ENCODE measurements at regions not wholly inside any gene's neighbourhood (a gene's known extent, or its start where the extent isn't known, plus 50 kb on each side); places are given as distances from the start of the nearest gene placed in this dataset.

DNA sequence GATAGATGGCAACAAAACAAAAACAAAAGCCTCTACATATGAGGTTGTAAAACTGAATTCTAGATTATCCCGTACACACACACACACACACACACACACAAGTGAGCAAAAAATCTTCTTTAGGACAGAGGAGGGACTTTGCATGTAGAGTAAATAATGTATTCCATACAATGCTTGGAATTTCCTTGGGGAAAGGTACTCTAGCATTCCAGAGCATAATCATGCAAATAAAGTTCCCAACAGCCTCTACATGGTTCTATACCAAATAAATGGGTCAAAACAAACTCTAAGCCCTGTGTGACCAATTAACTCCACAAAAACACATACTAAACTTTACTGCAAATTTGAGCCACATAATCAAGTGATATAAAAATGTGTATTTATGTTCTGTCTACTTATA lies 191.4 kb downstream of the RBM43 start (continued):
- no peak for TF ChIP-seq PRDM15 (CRISPR knock-in tag; IDR thresholded peaks at IDR 0.05)
- TF ChIP-seq, protein P1, sequence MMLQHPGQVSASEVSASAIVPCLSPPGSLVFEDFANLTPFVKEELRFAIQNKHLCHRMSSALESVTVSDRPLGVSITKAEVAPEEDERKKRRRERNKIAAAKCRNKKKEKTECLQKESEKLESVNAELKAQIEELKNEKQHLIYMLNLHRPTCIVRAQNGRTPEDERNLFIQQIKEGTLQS (CRISPR knock-in tag; conservative IDR thresholded peaks at IDR 0.05): no peak
- no peak for TF ChIP-seq ZNF263 (CRISPR knock-in tag; IDR thresholded peaks at IDR 0.05; ENCODE audit: low read depth)
- no peak for TF ChIP-seq ELF4 (CRISPR knock-in tag; IDR thresholded peaks at IDR 0.05; ENCODE audit: low read depth)
- TF ChIP-seq ETV6 (CRISPR knock-in tag; IDR thresholded peaks at IDR 0.05): no peak
- no peak for TF ChIP-seq NFATC4 (CRISPR knock-in tag; IDR thresholded peaks at IDR 0.05)
- TF ChIP-seq, protein P2, sequence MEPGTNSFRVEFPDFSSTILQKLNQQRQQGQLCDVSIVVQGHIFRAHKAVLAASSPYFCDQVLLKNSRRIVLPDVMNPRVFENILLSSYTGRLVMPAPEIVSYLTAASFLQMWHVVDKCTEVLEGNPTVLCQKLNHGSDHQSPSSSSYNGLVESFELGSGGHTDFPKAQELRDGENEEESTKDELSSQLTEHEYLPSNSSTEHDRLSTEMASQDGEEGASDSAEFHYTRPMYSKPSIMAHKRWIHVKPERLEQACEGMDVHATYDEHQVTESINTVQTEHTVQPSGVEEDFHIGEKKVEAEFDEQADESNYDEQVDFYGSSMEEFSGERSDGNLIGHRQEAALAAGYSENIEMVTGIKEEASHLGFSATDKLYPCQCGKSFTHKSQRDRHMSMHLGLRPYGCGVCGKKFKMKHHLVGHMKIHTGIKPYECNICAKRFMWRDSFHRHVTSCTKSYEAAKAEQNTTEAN (CRISPR knock-in tag; IDR thresholded peaks at IDR 0.05): no peak

- ATAC-seq: no peak
- peaks cover 30% of the 10 kb centered on the region for H3K4me1 Mint-ChIP-seq
- no peak overlapping the region for H3K27ac Mint-ChIP-seq
- no peak overlapping the region for H3K4me3 Mint-ChIP-seq
- peaks cover 17% of the 10 kb centered on the region; the same call in 1 of the 2 replicates for H3K36me3 Mint-ChIP-seq
- H3K9me3 Mint-ChIP-seq: peaks cover 15% of the 10 kb centered on the region
- ChIA-PET POLR2A (no interaction called here), CTCF (no interaction called here)
- no peaks in the 10 kb centered on the region for H3K27me3 Mint-ChIP-seq (ENCODE audit: low read depth)
- TF ChIP-seq, protein P2 (CRISPR knock-in tag; IDR thresholded peaks at IDR 0.05): no peak
- no peak for TF ChIP-seq NFYB (CRISPR knock-in tag; conservative IDR thresholded peaks at IDR 0.05; ENCODE audit: low read depth)
- TF ChIP-seq ETV6 (CRISPR knock-in tag; IDR thresholded peaks at IDR 0.05): no peak
- TF ChIP-seq MXD4 (CRISPR knock-in tag; IDR thresholded peaks at IDR 0.05; ENCODE audit: borderline replicate concordance): no peak
- TF ChIP-seq, protein P3, sequence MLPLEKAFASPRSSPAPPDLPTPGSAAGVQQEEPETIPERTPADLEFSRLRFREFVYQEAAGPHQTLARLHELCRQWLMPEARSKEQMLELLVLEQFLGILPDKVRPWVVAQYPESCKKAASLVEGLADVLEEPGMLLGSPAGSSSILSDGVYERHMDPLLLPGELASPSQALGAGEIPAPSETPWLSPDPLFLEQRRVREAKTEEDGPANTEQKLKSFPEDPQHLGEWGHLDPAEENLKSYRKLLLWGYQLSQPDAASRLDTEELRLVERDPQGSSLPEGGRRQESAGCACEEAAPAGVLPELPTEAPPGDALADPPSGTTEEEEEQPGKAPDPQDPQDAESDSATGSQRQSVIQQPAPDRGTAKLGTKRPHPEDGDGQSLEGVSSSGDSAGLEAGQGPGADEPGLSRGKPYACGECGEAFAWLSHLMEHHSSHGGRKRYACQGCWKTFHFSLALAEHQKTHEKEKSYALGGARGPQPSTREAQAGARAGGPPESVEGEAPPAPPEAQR (CRISPR knock-in tag; IDR thresholded peaks at IDR 0.05): no peak
- TF ChIP-seq, protein P4, sequence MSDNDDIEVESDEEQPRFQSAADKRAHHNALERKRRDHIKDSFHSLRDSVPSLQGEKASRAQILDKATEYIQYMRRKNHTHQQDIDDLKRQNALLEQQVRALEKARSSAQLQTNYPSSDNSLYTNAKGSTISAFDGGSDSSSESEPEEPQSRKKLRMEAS (CRISPR knock-in tag; IDR thresholded peaks at IDR 0.05): no peak
- no peak for TF ChIP-seq NR3C1 (CRISPR knock-in tag; conservative IDR thresholded peaks at IDR 0.05; ENCODE audit: low read depth)
- TF ChIP-seq TCF7 (CRISPR knock-in tag; IDR thresholded peaks at IDR 0.05; ENCODE audit: low read depth): no peak
- TF ChIP-seq PRRX2 (CRISPR knock-in tag; IDR thresholded peaks at IDR 0.05): no peak
- no peak for TF ChIP-seq OVOL2 (CRISPR knock-in tag; IDR thresholded peaks at IDR 0.05; ENCODE audit: borderline replicate concordance)
- TF ChIP-seq KAT7 (CRISPR knock-in tag; IDR thresholded peaks at IDR 0.05; ENCODE audit: borderline replicate concordance): no peak
- no peak for DNase-seq (ENCODE audit: low spot score)
These were observed 193.8 kb downstream of the RBM43 start for GRCh38 chr2:151067658-151068369.

Measured in WTC11 (cell line).